Transverse colon (tissue), 4 donors: ENCODE measurements at regions not wholly inside any gene's neighbourhood (a gene's known extent, or its start where the extent isn't known, plus 50 kb on each side); places are given as distances from the start of the nearest gene placed in this dataset.

Source experiments
- POLR2AphosphoS5 ChIP-seq, 3 donors: sonication (generic); formaldehyde crosslinking; IDR thresholded peaks; one replicate each; pipeline ENCODE4 v1.6.1; 2016; ENCODE audit warnings: antibody characterized with exemption in 3 of 3
- TF ChIP-seq, protein P1 (sequence below), 5 experiments: fragments of 200-600 bp in 3 of 5; fragments of 450-650 bp in 2 of 5; sonication (generic) in 3 of 5; IDR thresholded peaks; 1 replicate in 2 of 5; 2 replicates in 3 of 5; pipeline ENCODE4 v1.5.1; 2016 to 2017; ENCODE audit warnings: antibody characterized with exemption in 5 of 5, inconsistent platforms in 3 of 5, mild to moderate bottlenecking in 2 of 5, moderate library complexity in 1 of 5

DNA sequence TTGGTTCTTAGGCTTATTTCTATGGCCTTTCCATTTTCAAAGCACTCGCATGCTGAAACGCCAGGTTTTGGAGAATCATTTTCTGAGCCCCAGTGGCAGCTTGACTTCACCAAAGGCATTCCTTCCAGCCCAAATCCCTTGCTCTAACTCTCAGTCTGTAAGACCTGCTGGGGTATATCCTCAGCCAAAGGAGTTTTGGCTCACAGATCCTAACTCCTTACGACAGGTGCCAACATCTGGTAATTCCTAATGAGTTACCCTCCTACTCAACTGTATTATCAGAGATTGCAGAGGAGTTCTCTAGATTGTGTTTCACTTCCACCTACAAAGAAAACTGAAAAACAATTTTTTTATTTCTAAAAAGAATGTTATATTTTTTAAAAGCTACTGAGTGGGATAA is 79.0 kb upstream of the RAB27B start:
- TF ChIP-seq POLR2AphosphoS5 (IDR thresholded peaks at IDR 0.05): no peak
- TF ChIP-seq, protein P1, sequence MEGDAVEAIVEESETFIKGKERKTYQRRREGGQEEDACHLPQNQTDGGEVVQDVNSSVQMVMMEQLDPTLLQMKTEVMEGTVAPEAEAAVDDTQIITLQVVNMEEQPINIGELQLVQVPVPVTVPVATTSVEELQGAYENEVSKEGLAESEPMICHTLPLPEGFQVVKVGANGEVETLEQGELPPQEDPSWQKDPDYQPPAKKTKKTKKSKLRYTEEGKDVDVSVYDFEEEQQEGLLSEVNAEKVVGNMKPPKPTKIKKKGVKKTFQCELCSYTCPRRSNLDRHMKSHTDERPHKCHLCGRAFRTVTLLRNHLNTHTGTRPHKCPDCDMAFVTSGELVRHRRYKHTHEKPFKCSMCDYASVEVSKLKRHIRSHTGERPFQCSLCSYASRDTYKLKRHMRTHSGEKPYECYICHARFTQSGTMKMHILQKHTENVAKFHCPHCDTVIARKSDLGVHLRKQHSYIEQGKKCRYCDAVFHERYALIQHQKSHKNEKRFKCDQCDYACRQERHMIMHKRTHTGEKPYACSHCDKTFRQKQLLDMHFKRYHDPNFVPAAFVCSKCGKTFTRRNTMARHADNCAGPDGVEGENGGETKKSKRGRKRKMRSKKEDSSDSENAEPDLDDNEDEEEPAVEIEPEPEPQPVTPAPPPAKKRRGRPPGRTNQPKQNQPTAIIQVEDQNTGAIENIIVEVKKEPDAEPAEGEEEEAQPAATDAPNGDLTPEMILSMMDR (IDR thresholded peaks at IDR 0.05): no peak
